Smooth muscle cell (in vitro differentiated cells): ENCODE measurements at regions not wholly inside any gene's neighbourhood (a gene's known extent, or its start where the extent isn't known, plus 50 kb on each side); places are given as distances from the start of the nearest gene placed in this dataset.

Experiments
- DNase-seq: peaks from one replicate; lab custom pipeline; 2025; ENCODE audit not compliant: unreplicated experiment; lab: John Stamatoyannopoulos, UW
- H2AFZ ChIP-seq: fragments of 200-600 bp; sonication (generic); 2 replicates; pipeline ENCODE4 v1.6.0; 2016; ENCODE audit warnings: antibody characterized with exemption, low read depth, mild to moderate bottlenecking
- H3F3A ChIP-seq: fragments of 200-600 bp; sonication (generic); 2 replicates; pipeline ENCODE4 v1.6.0; 2017; ENCODE audit warnings: antibody characterized with exemption, low read depth
- H3K27ac ChIP-seq: fragments of 200-600 bp; sonication (generic); 2 replicates; pipeline ENCODE4 v1.5.1; 2016; ENCODE audit warnings: low read depth, mild to moderate bottlenecking
- H3K27me3 ChIP-seq: fragments of 200-600 bp; sonication (generic); 2 replicates; pipeline ENCODE4 v1.6.1; 2016; ENCODE audit warnings: low read depth, mild to moderate bottlenecking
- H3K36me3 ChIP-seq: fragments of 200-600 bp; sonication (generic); 2 replicates; pipeline ENCODE4 v1.5.1; 2016; ENCODE audit warnings: low read depth
- H3K4me1 ChIP-seq: fragments of 200-600 bp; sonication (generic); 2 replicates; pipeline ENCODE4 v1.5.1; 2016; ENCODE audit warnings: low read depth
- H3K4me2 ChIP-seq: fragments of 200-600 bp; sonication (generic); 2 replicates; pipeline ENCODE4 v1.6.0; 2016; ENCODE audit warnings: mild to moderate bottlenecking
- H3K4me3 ChIP-seq: fragments of 200-600 bp; sonication (generic); 2 replicates; pipeline ENCODE4 v1.5.1; 2016; ENCODE audit warnings: mild to moderate bottlenecking
- H3K79me2 ChIP-seq: fragments of 200-600 bp; sonication (generic); 2 replicates; pipeline ENCODE4 v1.6.0; 2016; ENCODE audit warnings: low read depth, mild to moderate bottlenecking
- H3K9ac ChIP-seq: fragments of 200-600 bp; sonication (generic); 2 replicates; pipeline ENCODE4 v1.6.0; 2016; ENCODE audit warnings: low read depth
- H3K9me3 ChIP-seq: fragments of 200-600 bp; sonication (generic); replicated peaks from 2 replicates; pipeline ENCODE4 v1.5.1; 2016; ENCODE audit warnings: low read depth
- H4K20me1 ChIP-seq: fragments of 200-600 bp; sonication (generic); 2 replicates; pipeline ENCODE4 v1.6.0; 2016; ENCODE audit warnings: low read depth
- WGBS: methylation state at CpG from one replicate; pipeline ENCODE4 v1.1.7; 2016; ENCODE audit warnings: low lambda C conversion rate; 5-methylcytosine and 5-hydroxymethylcytosine counted together
- TF ChIP-seq, protein P1 (sequence below): fragments of 200-600 bp; sonication (generic); IDR thresholded peaks from 2 replicates; pipeline ENCODE4 v1.5.1; 2017; ENCODE audit warnings: borderline replicate concordance, mild to moderate bottlenecking, antibody characterized with exemption; ENCODE audit not compliant: insufficient read depth, poor library complexity, severe bottlenecking

DNA sequence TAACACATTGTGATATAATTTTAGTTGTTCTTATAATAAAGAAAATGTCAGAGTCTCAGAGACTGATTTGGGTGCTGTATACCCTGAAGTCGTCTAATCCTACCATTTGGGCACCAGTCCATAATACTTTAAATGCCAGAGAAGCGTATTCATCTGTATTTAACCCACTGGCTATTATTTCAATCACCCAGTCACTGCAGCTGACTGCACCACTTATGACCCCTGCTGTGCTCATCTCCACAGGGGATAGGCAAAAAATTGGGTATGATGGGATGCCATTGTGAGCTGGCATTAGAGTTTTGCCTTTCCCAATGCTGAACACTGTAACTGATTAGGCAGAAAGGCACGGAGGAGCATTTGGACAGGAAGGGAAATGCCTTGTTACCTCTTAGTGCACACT, 599.7 kb downstream of the CAAP1 start:
- no peaks in the 10 kb centered on the region for H3K79me2 ChIP-seq
- no peaks in the 10 kb centered on the region for H3K36me3 ChIP-seq
- H3K4me2 ChIP-seq, result no peak overlapping the region
- H3F3A ChIP-seq, result no peaks in the 10 kb centered on the region
- no peak overlapping the region for H3K9ac ChIP-seq
- no peak overlapping the region for H3K27ac ChIP-seq
- H2AFZ ChIP-seq, result no peak overlapping the region
- H3K27me3 ChIP-seq, result no peaks in the 10 kb centered on the region
- H3K9me3 ChIP-seq, result no peaks in the 10 kb centered on the region
- no peaks in the 10 kb centered on the region for H3K4me1 ChIP-seq
- H3K4me3 ChIP-seq, result no peak overlapping the region
- WGBS, result 84% methylated on average over 3 of the region's 3 CpGs
- TF ChIP-seq, protein P1, sequence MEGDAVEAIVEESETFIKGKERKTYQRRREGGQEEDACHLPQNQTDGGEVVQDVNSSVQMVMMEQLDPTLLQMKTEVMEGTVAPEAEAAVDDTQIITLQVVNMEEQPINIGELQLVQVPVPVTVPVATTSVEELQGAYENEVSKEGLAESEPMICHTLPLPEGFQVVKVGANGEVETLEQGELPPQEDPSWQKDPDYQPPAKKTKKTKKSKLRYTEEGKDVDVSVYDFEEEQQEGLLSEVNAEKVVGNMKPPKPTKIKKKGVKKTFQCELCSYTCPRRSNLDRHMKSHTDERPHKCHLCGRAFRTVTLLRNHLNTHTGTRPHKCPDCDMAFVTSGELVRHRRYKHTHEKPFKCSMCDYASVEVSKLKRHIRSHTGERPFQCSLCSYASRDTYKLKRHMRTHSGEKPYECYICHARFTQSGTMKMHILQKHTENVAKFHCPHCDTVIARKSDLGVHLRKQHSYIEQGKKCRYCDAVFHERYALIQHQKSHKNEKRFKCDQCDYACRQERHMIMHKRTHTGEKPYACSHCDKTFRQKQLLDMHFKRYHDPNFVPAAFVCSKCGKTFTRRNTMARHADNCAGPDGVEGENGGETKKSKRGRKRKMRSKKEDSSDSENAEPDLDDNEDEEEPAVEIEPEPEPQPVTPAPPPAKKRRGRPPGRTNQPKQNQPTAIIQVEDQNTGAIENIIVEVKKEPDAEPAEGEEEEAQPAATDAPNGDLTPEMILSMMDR, result no peak
- no peaks in the 10 kb centered on the region for H4K20me1 ChIP-seq
- no peak for DNase-seq

DNA sequence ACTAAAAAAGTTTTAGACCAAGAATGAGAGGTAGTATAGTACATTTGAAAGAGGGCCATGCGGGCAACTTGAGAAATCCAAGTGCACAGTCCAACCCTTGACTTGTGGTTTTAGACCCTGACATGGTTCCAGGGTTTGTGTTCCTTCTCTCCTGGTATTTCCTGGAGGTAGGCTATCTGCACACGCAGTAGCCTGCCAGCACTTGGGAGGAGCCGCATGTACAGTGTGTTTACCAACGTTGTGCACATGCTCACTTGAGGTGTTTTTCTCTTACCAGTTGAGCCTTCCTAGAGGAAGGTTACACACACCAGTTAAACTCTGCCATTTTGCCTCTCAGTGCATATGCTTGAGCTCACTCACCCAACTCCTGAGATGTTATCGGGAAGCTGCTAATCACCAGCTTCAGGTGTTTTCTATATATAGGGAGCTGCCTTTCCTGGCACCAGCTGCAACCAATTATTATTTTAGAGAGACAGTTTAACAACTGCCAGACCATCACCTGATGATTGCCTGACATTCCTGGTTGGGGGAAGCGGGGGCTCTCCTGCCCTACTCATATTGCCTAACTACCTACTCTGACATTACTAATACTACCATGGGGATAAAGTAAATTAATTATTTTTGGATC, 593.4 kb upstream of the TUSC1 start:
- Histone ChIP-seq H3K9ac (no peak overlapping the region), H3K4me1 (no peaks in the 10 kb centered on the region), H4K20me1 (no peaks in the 10 kb centered on the region), H2AFZ (no peak overlapping the region), H3K4me3 (no peak overlapping the region), H3K27ac (no peak overlapping the region), H3K9me3 (no peaks in the 10 kb centered on the region), H3K27me3 (no peaks in the 10 kb centered on the region), H3K79me2 (no peaks in the 10 kb centered on the region), H3K36me3 (no peaks in the 10 kb centered on the region), H3F3A (no peaks in the 10 kb centered on the region), H3K4me2 (no peak overlapping the region)
- no peak for DNase-seq
- TF ChIP-seq, protein P1, result no peak
- 74% methylated on average over 6 of the region's 6 CpGs for WGBS

DNA sequence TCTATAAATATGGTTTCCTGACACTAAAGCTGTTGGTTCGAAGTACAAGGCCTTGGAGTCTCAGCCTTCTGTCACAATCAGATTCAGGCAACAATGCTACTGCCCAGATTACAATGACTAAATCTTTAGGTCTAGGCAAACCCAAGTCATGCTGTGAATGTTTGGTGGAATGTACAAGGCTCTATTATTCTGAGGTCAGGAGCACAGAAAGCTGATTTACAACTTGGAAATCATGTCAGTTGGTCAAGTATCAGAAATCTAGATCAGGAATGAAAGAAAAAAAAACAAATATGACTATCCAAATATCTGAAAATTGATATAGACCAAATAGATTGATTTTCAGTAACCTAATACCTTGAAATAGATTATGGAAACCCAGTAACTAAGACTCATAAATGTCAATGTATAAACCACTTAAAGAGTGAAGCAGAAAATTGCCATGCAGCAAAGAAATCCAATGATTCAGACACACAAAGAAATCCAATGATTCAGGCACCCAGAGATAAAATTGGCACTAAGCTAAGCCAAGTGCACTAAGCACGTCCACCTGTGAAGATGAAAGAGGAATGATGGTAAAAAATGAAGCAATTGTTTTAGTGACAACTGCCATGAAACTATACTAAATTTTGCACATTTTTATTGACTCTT, 588.0 kb upstream of the TUSC1 start:
- H3K4me2 ChIP-seq, result peak overlapping the region; percentile 53
- 80% methylated on average over 2 of the region's 2 CpGs for WGBS

More for the DNA sequence above, 588.0 kb upstream of the TUSC1 start:
- no peaks in the 10 kb centered on the region for H3K27me3 ChIP-seq
- H3K9me3 ChIP-seq, result no peaks in the 10 kb centered on the region
- peaks cover 12% of the 10 kb centered on the region for H3F3A ChIP-seq
- peaks cover 18% of the 10 kb centered on the region for H3K4me1 ChIP-seq
- no peak overlapping the region for H2AFZ ChIP-seq
- H3K27ac ChIP-seq, result peak overlapping the region; percentile 80
- TF ChIP-seq, protein P1, result no peak
- H3K79me2 ChIP-seq, result no peaks in the 10 kb centered on the region
- no peaks in the 10 kb centered on the region for H3K36me3 ChIP-seq
- no peaks in the 10 kb centered on the region for H4K20me1 ChIP-seq
- DNase-seq, result no peak
- no peak overlapping the region for H3K9ac ChIP-seq
- no peak overlapping the region for H3K4me3 ChIP-seq
